ENCODE measurements at regions not wholly inside any gene's neighbourhood (a gene's known extent, or its start where the extent isn't known, plus 50 kb on each side); places are given as distances from the start of the nearest gene placed in this dataset.

DNA sequence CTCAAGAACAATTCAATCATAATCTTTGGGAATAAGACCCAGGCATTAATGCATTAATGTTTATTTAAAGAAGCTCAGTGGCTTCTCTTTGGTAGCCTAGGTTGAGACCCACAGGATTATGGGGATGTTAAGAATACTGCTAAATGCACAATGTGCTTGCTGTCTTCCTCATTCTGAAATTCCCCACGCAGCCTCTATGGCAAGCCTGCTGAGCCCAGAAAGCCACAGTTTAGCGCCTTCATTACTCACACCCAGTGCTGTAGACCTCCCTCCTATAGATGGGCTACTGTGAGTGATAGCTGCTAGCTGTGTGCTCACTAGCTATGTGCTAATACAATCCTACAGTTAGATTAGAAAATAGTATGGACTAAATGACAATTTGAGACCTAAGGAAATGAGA is 90.6 kb downstream of the TNFSF13B start:
- no peak for DNase-seq

DNA sequence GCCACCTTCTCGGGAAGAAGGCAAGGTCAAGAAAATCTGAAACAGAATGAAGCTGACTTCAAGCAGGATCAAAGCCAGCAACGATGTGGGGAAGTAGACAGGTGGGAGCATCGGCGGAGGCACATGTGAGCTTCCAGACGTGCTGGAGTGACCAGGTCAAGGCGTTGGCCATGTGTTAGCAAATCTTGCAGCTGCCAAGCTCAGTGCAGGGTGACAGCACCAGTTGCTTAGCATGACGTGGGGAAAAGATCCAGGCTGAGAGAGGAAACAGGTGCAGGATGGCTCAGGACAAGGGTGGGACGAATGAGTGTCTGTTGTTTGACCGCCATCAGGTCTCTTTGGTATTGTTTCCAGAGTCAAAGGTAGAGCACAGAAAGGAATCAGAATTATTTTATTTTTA is 92.3 kb downstream of the TNFSF13B start:
- no peak for DNase-seq

DNA sequence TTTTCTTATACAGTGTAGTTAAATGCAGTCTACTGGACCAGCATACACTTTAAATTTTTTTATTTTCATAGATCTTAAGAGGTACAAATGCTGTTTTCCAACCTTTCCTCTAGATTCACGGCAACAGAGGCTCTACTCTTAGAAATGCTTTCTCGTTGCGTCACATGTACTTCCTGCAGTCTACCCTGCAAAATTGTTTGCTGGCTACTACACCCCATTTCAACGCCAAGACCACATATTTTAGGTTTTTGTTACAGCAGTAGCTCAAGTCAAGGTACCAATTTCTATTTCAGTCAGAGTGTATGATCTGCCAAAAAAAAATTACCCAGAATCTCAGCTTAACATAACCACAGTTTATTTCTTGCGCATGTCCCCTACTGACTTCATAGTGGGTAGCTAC is 94.1 kb downstream of the TNFSF13B start:
- no peak for DNase-seq

DNA sequence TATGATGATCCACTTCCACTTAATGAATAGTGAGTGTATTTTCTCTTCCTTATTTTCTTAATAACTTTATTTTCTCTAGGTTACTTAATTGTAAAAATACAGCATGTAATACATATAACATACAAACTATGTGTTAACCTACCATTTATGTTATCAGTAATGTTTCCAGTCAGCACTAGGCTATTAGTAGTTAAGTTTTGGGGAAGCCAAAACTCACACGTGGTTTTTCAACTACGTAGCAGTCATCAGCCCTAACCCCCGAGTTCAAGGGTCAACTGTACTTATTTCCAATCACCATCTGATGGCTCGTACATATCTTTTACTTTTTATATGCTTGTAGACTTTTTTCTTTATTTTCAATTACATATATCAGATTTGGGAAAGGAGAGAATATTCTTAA is 95.7 kb downstream of the TNFSF13B start:
- DNase-seq, result no peak

DNA sequence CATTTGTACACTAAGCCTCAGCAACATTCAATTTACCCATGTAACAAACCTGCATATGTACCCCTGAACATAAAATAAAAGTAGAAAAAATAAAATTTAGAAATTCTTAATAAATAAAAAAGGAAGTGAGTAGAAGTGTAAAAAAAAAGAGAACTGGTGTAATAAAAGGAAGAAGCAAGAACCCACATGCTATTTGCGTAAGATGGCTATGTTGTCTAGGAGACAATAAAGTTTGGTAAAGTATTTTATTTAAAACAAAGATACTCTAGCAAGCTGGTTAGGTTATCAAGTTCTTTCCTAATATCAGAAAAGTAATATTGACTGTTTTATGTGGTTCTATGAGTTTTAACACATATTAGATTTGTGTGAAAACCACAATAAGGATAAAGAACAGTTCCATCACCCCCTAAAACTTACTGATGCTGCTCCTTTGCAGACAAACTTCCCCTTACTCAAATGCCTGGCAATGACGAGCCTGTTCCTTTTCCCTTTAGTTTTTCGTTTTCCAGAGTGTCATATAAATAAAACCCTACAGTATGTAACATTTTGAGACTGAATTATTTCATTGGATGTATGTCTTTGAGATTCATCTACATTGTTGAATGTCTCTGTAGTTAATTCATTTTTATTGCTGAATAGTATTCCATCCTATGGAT is 98.9 kb downstream of the TNFSF13B start:
- DNase-seq, result no peak

DNA sequence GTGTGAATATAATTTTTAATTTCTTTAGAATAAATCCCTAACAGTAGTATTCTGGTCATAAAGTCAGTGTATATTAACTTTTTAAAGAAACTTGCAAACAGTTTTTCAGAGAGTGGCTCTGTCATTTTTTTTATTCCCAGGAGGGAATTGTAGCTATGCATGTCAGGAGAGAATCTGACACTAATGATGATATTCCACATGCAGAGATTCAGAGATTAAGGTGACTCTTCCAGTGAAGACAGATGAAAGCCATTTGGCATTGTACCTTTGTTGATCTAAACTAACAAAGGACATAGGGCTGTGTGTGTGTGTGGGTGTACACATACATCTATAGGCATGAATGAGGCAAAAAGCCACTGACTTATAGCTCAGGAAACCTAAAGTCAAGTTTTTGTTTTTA is 99.9 kb downstream of the TNFSF13B start:
- DNase-seq, result no peak

DNA sequence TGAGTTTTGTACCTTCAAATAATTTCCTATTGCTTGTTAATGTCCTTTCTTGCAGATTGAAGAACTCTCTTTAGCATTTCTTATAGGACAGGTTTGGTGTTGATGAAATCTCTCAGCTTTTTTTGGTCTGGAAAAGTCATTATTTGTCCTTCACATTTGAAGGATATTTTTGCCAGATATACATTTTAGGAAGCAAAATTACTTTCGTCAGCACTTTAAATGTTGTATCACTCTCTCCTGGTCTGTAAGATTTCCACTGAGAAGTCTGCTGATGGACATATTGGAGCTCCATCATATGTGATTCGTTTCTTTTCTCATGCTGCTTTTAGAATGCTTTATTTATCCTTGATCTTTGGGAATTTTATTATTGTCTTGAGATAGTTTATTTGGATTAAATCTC is 105.5 kb downstream of the TNFSF13B start:
- no peak for DNase-seq

DNA sequence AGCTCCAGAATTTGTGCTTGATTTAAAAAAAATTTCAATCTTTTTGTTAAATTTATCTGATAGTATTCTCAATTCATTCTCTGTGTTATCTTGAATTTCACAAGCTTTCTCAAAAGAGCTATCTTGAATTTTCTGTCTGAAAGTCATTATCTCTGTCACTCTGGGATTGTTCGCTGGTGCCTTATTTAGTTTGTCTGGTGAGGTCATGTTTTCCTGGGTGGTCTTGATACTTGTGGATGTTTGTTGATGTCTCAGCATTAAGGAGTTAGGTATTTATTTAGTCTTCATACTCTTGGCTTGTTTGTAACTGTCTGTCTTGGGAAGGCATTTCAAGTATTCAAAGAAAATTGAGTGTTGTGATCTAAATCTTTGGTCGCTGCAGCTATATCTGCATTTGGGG is 106.3 kb downstream of the TNFSF13B start:
- no peak for DNase-seq

DNA sequence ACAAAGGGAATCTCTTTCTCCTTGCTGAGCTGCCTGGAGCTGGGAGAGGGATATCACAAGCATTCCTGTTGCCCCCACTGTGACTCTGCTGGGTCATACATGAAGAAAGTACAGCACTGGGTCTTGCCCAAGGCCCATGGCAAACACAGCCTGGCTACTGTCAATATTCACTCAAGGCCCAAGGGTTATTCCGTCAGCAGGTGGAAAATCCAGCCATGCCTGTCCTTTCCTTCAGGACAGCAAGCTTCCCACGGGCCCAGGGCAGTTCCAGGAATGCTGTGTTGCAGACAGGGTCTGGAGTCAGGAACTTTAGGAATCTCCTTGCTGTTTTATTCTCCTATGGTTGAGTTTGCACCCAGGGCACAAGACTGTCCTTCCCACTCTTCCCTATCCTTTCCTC is 106.8 kb downstream of the TNFSF13B start:
- no peak for DNase-seq

DNA sequence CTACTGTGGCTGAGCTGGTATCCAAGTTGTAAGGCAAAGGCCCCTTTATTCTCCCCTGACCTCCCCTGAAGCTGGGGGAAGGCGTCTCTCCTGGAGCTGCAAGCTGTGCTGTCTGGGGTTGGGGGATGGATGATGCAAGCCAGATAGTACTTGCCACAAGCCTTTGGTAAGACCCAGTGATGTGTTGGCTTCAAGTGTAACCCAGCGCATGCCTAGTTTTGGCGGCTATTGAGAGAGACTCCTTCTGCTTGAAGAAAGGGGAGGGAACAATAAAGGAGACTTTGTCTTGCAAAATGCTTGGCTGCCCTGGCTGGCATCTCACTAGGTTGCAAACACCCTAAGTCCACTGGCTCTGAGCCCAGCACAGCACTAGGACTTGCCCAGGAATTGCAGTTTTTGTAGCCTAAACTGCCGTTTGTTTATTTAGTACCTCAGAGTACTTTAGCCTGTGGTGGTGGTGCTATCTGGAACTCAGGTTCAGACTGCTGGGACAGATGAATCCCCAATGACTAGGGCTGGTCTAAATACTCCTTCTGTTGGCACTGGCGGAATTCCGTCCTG is 108.2 kb downstream of the TNFSF13B start:
- DNase-seq, result no peak

DNA sequence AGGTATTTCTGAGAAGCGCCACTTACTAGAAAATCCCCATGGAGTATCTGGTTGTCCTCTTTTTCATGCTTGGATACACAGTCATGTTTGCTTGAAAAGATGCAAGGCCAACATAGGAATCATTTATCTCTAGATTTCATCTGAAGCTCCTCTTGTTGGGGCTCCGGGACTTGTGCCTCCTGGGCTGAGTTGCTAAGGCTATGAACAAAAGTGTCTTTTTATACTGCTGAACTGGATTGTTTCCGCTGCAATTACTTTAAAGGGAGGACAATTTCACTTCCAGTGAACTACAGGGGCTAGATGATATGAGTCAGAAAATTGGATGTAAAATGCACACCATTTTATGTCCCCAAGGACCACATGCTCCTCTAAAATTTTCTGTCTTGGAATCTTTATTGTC is 114.1 kb downstream of the TNFSF13B start:
- DNase-seq, result no peak

DNA sequence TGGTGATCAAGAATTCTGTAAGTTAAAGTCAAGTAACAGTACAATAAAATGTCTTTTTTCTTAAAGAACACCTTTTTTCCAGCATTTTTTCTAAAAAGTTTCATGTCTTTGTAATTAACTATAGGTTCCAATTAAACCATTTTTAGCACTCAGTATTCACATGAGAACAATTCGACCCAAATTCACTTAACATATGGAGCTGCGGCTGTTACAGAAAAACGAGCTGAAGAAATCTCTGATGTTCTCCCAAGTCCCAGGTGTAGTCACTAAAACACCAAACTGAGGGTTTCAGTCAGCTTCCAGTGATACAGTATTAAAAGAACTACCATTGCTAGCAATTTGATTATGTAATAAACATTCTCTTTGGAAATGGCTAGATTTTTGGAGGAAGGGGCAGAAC is 117.6 kb downstream of the TNFSF13B start:
- no peak for DNase-seq

DNA sequence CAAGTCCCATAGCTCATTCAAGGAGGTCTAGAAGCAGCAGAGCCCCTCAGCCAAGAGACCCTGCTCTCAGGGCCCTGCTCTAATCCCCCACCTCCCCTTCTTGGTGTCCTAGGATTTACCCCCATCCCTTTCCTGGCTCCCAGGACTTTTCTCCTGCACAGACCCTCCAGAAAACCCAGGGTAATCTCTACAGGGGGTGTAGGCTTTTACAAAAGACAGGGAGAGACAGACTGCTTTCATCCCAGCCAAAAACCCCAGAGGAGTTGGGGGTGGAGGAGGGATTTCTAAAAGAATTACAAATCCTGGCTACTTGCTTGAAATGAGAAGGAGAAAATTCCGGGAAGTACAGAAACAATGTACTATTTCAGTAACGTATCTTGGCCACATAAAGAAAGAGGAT is 133.3 kb downstream of the TNFSF13B start:
- no peak for DNase-seq

DNA sequence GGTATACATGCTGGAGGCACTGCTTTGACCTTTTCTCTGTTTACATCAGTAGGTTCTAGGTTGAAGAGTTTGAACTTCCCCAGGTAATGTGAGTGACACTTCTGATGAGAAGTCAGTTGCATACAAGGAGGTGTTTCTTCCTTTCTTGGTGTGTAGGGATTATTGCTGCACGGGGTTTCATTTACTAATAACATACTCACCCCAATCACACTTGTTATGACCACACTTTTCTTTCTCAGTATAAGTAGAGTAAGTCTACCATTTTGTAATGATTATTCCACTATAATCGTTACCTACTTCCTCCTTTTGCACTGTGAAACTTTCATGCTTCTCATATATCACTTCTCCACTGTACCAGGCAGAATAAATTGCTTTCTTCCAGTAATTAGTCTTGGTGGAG is 138.0 kb downstream of the TNFSF13B start:
- no peak for DNase-seq

DNA sequence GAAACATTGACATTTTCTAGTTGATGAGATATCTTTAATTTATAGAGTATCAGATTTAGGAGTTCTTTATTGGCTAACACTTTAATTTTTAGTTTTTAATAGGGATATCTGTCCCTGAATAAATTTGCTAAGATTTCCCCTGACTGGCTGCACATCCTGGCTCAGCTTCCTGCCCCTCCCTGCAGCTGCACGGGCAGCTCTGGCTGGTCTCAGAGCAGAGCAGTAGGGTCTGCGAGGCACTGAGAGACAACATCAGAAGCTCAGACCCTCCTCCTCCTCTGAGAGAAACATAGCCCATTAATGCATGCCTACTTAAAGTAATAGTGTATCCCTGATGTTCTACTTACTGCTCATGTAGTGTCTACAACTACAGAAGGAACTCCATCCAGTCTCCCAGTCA is 139.2 kb downstream of the TNFSF13B start:
- DNase-seq, result no peak

DNA sequence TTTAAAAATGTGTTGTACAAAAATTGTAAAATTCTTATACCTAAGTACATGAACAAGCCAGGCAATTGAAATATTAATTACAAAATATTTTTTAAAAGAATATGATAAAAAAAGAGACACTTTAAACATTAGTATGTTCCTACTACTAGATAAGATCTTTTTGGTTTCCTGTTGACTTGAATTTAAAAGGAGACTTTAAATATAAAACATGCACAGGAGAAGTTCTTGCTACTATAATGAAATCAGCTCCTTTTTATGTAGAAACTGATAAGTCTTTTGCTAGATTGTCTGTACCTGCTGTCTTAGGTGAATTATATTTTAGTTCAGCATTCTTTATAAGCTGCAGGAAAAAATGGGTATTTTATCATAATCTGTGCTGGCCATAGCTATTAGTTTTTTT is 140.2 kb downstream of the TNFSF13B start:
- no peak for DNase-seq

DNA sequence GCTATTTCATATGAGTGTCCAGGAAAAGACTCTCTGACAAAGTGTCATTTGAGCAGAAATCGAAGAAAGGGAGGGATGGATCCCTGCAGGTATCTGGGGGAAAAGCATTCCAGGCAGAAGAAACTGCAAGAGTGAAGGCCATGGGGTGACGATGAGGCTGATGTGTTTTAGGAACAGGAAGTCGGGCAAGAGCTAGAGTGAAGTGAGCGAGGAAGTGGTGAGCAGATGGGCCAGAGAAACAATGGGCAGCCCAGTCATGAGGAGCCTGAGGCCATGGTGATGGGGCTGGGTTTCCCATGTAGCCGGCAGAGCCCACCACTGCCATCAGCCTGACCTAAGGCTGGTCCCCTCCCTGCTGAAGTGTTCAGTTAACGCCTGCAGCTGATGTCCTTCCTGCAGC is 150.2 kb downstream of the TNFSF13B start:
- DNase-seq, result no peak

DNA sequence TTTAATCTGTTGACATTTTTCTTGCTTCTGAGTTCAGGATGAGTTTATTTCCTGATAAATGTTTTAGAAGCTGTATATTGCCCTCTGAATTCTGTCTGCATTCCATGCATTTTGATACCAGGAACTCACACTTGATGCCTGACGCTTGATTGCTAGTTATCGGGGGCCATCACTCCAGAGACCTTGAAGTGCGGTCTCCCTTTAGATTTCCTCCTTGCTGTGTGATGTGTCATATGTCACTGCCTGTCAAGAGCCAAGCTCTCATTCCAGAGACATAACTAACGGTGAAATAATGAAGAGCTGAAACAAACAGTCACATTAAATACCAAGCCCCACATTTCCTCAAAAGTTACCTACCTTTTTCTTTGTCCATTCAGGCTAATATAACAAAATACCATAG is 155.5 kb downstream of the TNFSF13B start:
- DNase-seq, result no peak

DNA sequence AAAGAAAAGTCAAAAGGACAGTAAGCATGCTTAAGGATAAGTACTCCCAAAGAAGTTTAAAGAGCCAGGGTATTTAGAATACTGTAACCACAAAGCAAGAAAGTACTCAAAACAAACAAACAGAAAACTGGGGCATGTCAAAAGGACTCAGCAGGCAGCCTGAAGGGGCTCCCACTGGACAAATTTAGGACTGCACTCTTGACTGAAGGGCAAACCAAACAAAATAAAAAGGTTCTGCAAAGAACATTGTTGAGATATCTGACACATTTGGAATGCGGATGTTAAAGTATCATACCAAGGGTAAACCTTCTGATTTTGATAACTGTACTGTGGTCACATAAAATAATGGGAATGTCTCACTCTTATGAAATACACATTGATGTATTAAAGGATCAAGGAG is 157.4 kb downstream of the TNFSF13B start:
- DNase-seq, result no peak

DNA sequence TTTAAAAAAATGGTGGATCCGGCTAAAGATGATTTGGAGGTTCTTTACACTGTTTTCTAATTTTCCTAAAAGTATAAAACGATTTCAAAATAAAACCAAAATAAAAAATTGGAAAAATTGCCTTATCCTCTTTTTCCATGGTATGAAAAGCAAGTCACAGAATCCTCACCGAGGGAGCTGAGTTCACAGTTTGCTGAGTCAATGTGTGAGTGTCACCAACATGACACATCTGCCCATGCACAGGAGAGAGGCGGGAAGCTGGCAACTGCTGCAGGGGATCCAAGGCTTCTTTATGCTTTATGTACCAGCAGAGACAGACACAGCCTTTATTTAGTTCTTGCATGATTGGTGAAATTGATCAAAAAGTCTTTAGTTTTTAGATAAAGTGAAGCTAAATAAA is 157.8 kb downstream of the TNFSF13B start:
- DNase-seq, result no peak

DNA sequence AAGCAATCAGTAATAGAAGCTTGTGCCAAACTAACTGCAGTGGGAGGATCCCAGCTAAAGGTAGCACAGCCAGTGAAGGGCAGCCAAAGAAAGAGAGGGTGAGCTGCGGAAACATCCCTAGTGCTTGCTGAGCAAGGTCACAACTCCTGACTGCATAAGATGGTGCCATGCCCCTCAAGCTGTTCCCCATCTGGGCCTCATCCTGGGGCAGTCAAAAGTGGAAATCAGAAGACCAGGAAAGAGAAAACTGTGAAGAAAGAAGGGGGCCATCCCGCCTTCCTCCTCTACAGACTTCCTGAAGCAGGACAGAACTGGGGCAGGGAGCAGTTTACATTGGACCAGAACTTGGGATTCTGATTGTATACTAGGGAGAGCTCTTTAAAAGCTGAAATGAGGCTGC is 159.2 kb downstream of the TNFSF13B start:
- no peak for DNase-seq

DNA sequence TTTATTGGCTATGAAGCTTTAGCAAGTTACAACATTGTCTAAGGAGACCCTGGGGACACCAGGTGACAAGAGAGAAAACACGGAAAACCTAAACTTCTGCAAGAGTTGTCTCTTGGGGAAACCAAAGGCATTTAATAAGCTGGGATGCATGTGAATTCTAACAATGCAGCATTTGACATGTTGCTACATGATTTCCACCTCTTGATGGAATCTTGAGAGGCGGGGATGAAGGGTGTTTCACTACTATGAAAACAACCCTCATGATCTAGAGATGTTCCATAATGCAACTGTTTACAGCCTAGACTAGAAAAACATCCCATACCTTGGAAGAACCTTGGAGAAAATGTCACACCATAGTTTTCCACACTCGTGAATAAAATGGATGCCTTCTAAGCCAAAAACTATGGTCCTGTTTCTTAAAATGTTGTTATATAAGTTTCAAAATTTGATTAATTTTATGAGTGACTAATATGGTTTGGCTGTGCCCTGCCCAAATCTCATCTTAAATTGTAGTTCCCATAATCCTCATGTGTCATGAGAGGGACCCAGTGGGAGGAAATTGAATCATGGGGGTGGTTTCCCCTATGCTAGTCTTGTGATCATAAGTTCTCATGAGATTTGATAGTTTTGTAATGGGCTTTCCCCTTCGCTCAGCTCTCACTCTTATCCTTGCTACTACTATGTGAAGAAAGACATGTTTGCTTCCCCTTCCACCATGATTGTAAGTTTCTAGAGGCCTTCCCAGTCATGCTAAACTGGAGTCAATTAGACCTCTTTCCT is 164.6 kb downstream of the TNFSF13B start:
- DNase-seq, result no peak

DNA sequence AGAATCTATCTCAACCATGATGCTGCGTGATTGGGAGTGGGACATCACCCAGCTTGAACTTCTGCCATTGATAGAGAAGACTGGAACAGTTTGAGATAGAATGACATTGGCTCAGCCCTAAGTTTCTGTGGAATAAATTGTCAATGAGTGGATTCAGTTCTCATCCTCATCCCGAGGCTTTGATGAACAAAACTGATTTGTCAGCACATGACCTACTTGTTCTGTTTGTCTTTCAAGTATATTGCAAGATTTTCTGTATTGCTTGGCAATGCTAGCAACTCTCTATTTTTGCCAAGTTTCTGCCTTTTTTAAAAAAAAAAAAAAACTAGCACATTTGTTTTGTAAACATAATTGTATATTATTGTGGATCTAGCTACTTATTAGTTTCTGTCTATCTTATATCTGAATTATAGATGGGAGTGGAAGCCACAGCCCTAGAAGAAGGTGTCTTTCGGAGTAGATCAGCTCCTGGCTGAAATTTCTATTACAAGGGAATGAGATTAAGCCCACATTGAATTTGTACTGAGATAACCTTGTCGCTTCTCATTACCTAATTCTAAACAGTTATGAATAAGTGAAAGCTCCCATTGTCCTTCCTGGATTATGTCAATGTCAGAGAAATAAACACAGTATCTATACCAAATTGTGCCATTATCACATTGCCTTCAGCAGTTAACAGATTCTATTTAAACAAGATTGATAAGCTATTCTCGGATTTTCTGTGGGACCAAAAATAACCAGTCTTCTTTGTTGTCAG is 166.1 kb downstream of the TNFSF13B start:
- DNase-seq, result no peak

DNA sequence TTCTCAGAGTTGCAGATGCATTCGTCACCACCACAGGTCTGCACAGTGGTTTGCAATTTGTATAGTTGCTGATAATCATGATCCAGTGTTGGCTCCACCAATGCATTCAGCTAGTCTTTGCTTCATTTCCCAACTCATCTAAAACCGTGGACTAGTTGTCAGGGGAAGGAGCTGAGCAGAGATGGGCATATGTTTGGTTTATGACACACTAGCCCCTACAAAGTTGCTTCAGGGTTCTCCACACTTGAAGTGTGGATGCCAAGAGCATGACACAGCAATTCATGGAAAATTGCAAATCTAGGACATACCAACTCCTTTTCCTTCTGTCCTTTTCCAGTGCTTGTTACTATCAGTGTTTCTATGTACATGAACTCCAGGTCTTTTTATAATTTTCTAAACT is 168.0 kb downstream of the TNFSF13B start:
- DNase-seq, result peak; percentile 82

Data from amniotic stem cell (primary cell).